H1 (cell line): ENCODE measurements at regions not wholly inside any gene's neighbourhood (a gene's known extent, or its start where the extent isn't known, plus 50 kb on each side); places are given as distances from the start of the nearest gene placed in this dataset.

Experiments used
- CHD7 ChIP-seq: fragments of 300-600 bp; sonication (generic); IDR thresholded peaks from 2 replicates; pipeline ENCODE4 v1.7.1; 2012; ENCODE audit warnings: low read length, moderate library complexity, mild to moderate bottlenecking, inconsistent platforms; ENCODE audit not compliant: insufficient replicate concordance
- EP300 ChIP-seq, 2 experiments: IDR thresholded peaks; 1 replicate in 1 of 2; 2 replicates in 1 of 2; pipeline ENCODE4 v1.6.1; 2011 to 2012; ENCODE audit warnings: low read depth in 2 of 2, low read length in 2 of 2, mild to moderate bottlenecking in 2 of 2, borderline replicate concordance in 1 of 2, inconsistent platforms in 1 of 2, moderate library complexity in 1 of 2
- FOSL1 ChIP-seq: IDR thresholded peaks from 2 replicates; pipeline ENCODE4 v1.6.1; 2011; ENCODE audit warnings: mild to moderate bottlenecking, low read depth, low read length, moderate library complexity; ENCODE audit not compliant: insufficient read depth
- GTF2F1 ChIP-seq: IDR thresholded peaks from 2 replicates; pipeline ENCODE4 v1.6.1; 2012; ENCODE audit warnings: low read depth, low read length, improper control_type of control experiment, borderline replicate concordance
- JUND ChIP-seq: IDR thresholded peaks from 2 replicates; pipeline ENCODE4 v1.6.1; 2011; ENCODE audit warnings: mild to moderate bottlenecking, improper control_type of control experiment, low read length
- KDM4A ChIP-seq: IDR thresholded peaks from one replicate; pipeline ENCODE4 v1.7.1; 2012; ENCODE audit warnings: low read depth, mild to moderate bottlenecking, moderate library complexity, low read length, inconsistent platforms; ENCODE audit not compliant: severe bottlenecking
- MAFK ChIP-seq: IDR thresholded peaks from 2 replicates; pipeline ENCODE4 v1.6.1; 2012; ENCODE audit warnings: low read depth, mild to moderate bottlenecking, improper control_type of control experiment, low read length
- MAX ChIP-seq: IDR thresholded peaks from 2 replicates; pipeline ENCODE4 v1.6.1; 2012; ENCODE audit warnings: inconsistent platforms
- NRF1 ChIP-seq: IDR thresholded peaks from 2 replicates; pipeline ENCODE4 v1.6.1; 2011; ENCODE audit warnings: mild to moderate bottlenecking, low read depth, low read length, improper control_type of control experiment
- POLR2AphosphoS5 ChIP-seq: IDR thresholded peaks from 2 replicates; pipeline ENCODE4 v1.6.1; 2011; ENCODE audit warnings: low read depth, low read length
- SIX5 ChIP-seq: IDR thresholded peaks from 2 replicates; pipeline ENCODE4 v1.6.1; 2011; ENCODE audit warnings: mild to moderate bottlenecking, low read depth, low read length
- SP4 ChIP-seq: IDR thresholded peaks from 2 replicates; pipeline ENCODE4 v1.6.1; 2012; ENCODE audit warnings: low read length, inconsistent platforms

DNA sequence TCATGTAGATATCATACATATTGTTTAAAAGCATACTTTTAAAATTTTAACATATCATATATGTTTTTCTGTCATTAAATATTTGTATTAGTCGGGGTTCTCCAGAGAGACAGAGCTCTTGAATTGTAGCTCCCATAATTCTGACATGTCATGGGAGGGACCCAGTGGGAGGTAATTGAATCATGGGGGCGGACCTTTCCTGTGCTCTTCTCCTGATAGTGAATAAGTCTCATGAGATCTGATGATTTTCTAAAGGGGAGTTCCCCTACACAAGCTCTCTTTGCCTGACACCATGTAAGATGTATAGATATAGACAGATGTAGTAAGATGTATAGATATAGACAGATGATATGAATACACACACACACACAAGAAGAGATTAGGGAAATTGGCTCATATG, 161.2 kb upstream of the ABI3BP start (continued):
- TF ChIP-seq CHD7 (no peak), FOSL1 (no peak), MAX (no peak), EP300 (IDR thresholded peaks at IDR 0.05; ENCODE audit: borderline replicate concordance in 1 of 2, low read depth in 2 of 2, low read length in 2 of 2) (no peak), SIX5 (no peak), NRF1 (no peak), KDM4A (no peak), SP4 (no peak), JUND (no peak), GTF2F1 (no peak), MAFK (no peak), POLR2AphosphoS5 (no peak)
